GM12878 (cell line): ENCODE measurements at regions not wholly inside any gene's neighbourhood (a gene's known extent, or its start where the extent isn't known, plus 50 kb on each side); places are given as distances from the start of the nearest gene placed in this dataset.

Experiments
- ATAC-seq: fragments of 200-7000 bp; cut with Tn5 transposase; 3 replicates; pipeline ENCODE4 v1.9.1; 2020; ENCODE audit warnings: mild to moderate bottlenecking, moderate library complexity
- BruUV-seq: library from RNA; stranded (reverse); fragments of 400-500 nt; replicated peaks from 2 replicates; lab custom pipeline; 2021; lab: Mats Ljungman, UMichigan
- CTCF ChIA-PET: fragments of 300-600 bp; sonication (Branson Sonifier 250); formaldehyde crosslinking; extraction: SDS; loops from one replicate; lab custom pipeline; 2021; ENCODE audit warnings: inconsistent platforms; lab: Yijun Ruan, JAX
- POLR2A ChIA-PET: fragments of 350-600 bp; formaldehyde crosslinking; extraction: SDS; loops from one replicate; lab custom pipeline; 2021; ENCODE audit warnings: inconsistent platforms; lab: Charles Lee
- RAD21 ChIA-PET: fragments of 300-600 bp; sonication (Branson Sonifier 250); formaldehyde crosslinking; loops from one replicate; lab custom pipeline; 2023; ENCODE audit warnings: antibody characterized with exemption; ENCODE audit not compliant: unreplicated experiment; lab: Charles Lee
- SMC1A ChIA-PET: fragments of 300-600 bp; sonication (Branson Sonifier 250); formaldehyde crosslinking; loops from one replicate; lab custom pipeline; 2023; ENCODE audit not compliant: unreplicated experiment, uncharacterized antibody; lab: Charles Lee
- DNase-seq: peaks from one replicate; pipeline ENCODE4 v3.0.0-alpha.2; 2011; ENCODE audit warnings: low read depth, low spot score
- FAIRE-seq: peaks from 3 replicates; lab custom pipeline; 2011; peaks lifted over from hg19 to GRCh38; lab: Jason Lieb, UNC
- H2AFZ ChIP-seq: 2 replicates; pipeline ENCODE4 v1.6.0; 2011; ENCODE audit warnings: low read depth, low read length, control low read depth; ENCODE audit not compliant: control insufficient read depth
- H3K27ac ChIP-seq: 2 replicates; pipeline ENCODE4 v1.5.1; 2011; ENCODE audit warnings: control low read depth; ENCODE audit not compliant: control insufficient read depth, insufficient read depth
- H3K27me3 ChIP-seq, 2 experiments: replicated peaks in 1 of 2; 2 replicates each; pipeline versions ENCODE4 v1.6.0 to v1.6.1; 2011; ENCODE audit warnings: low read length in 1 of 2; ENCODE audit not compliant: control insufficient read depth in 2 of 2, insufficient read depth in 2 of 2
- H3K36me3 ChIP-seq, 2 experiments: 2 replicates each; pipeline ENCODE4 v1.5.1; 2011; ENCODE audit warnings: low read length in 1 of 2; ENCODE audit not compliant: control insufficient read depth in 2 of 2, insufficient read depth in 2 of 2
- H3K4me1 ChIP-seq: 2 replicates; pipeline ENCODE4 v1.6.1; 2011; ENCODE audit warnings: mild to moderate bottlenecking, low read length, moderate library complexity, mixed read lengths; ENCODE audit not compliant: control insufficient read depth, insufficient read depth
- H3K4me2 ChIP-seq: 2 replicates; pipeline ENCODE4 v1.6.0; 2011; ENCODE audit warnings: control low read depth; ENCODE audit not compliant: control insufficient read depth, insufficient read depth
- H3K4me3 ChIP-seq: fragments of 200-600 bp; sonication (generic); 2 replicates; pipeline ENCODE4 v1.5.1; 2016
- H3K79me2 ChIP-seq: 2 replicates; pipeline ENCODE4 v1.6.0; 2011; ENCODE audit warnings: low read length; ENCODE audit not compliant: control insufficient read depth, insufficient read depth
- H3K9ac ChIP-seq: 2 replicates; pipeline ENCODE4 v1.8.0; 2011; ENCODE audit warnings: low read length, control low read depth, mixed read lengths; ENCODE audit not compliant: control insufficient read depth, insufficient read depth
- H3K9me3 ChIP-seq: replicated peaks from 3 replicates; pipeline ENCODE4 v1.5.1; 2011; ENCODE audit warnings: mild to moderate bottlenecking, low read length; ENCODE audit not compliant: control insufficient read depth, insufficient read depth
- H4K20me1 ChIP-seq: 2 replicates; pipeline ENCODE4 v1.6.0; 2011; ENCODE audit not compliant: control insufficient read depth, insufficient read depth
- FOXK2 ChIP-seq: fragments of 450-650 bp; IDR thresholded peaks from 2 replicates; pipeline ENCODE4 v1.6.1; 2017; ENCODE audit warnings: mild to moderate bottlenecking, moderate library complexity
- GABPA ChIP-seq: IDR thresholded peaks from 2 replicates; pipeline ENCODE4 v1.6.1; 2014; ENCODE audit warnings: antibody characterized with exemption, low read depth, mild to moderate bottlenecking, inconsistent platforms
- GATAD2B ChIP-seq: fragments of 450-650 bp; conservative IDR thresholded peaks from 2 replicates; pipeline ENCODE4 v1.6.1; 2017; ENCODE audit warnings: low read depth, mild to moderate bottlenecking, moderate library complexity
- NFYB ChIP-seq: IDR thresholded peaks from 2 replicates; pipeline ENCODE4 v1.6.1; 2011; ENCODE audit warnings: low read depth, mild to moderate bottlenecking, low read length, improper control_type of control experiment, moderate library complexity; ENCODE audit not compliant: insufficient read depth
- PAX8 ChIP-seq: fragments of 450-650 bp; IDR thresholded peaks from 2 replicates; pipeline ENCODE4 v1.6.1; 2017; ENCODE audit warnings: mild to moderate bottlenecking, moderate library complexity
- RUNX3 ChIP-seq: IDR thresholded peaks from 2 replicates; pipeline ENCODE4 v1.6.1; 2012; ENCODE audit warnings: low read length, inconsistent platforms
- SMC3 ChIP-seq: IDR thresholded peaks from 2 replicates; pipeline ENCODE4 v1.6.1; 2011; ENCODE audit warnings: low read length, improper control_type of control experiment, borderline replicate concordance
- STAT3 ChIP-seq: IDR thresholded peaks from 2 replicates; pipeline ENCODE4 v1.6.1; 2011; ENCODE audit warnings: low read depth, low read length, improper control_type of control experiment
- WGBS: methylation state at CpG from one replicate; pipeline ENCODE4 v1.1.6; 2016; ENCODE audit warnings: low lambda C conversion rate; ENCODE audit not compliant: insufficient replicate concordance, insufficient coverage; ENCODE audit errors: missing lambda C conversion rate; 5-methylcytosine and 5-hydroxymethylcytosine counted together
- in situ Hi-C: fragments of 300-500 bp; cut with MboI; formaldehyde crosslinking; loops from 9 replicates; pipeline ENCODE4 v1.14.3; 2018; ENCODE audit warnings: mixed read lengths
- intact Hi-C: fragments of 100-400 bp; cut with micrococcal nuclease; formaldehyde crosslinking; loops from one replicate; pipeline ENCODE4 v1.14.2; 2022; ENCODE audit not compliant: unreplicated experiment
- TF ChIP-seq, protein P1 (sequence below): fragments of 450-650 bp; IDR thresholded peaks from 2 replicates; pipeline ENCODE4 v1.6.1; 2016; ENCODE audit warnings: mild to moderate bottlenecking, moderate library complexity, borderline replicate concordance
- TF ChIP-seq, protein P2 (sequence below): fragments of 450-650 bp; IDR thresholded peaks from 2 replicates; pipeline ENCODE4 v1.6.1; 2018; ENCODE audit warnings: mild to moderate bottlenecking, low read depth, moderate library complexity; ENCODE audit not compliant: partially characterized antibody
- TF ChIP-seq, protein P3 (sequence below): fragments of 450-650 bp; IDR thresholded peaks from 2 replicates; pipeline ENCODE4 v1.6.1; 2017; ENCODE audit warnings: mild to moderate bottlenecking
- TF ChIP-seq, protein P4 (sequence below): fragments of 450-650 bp; IDR thresholded peaks from 2 replicates; pipeline ENCODE4 v1.6.1; 2017; ENCODE audit warnings: borderline replicate concordance
- TF ChIP-seq, protein P5 (sequence below): fragments of 450-650 bp; IDR thresholded peaks from 2 replicates; pipeline ENCODE4 v1.6.1; 2014; ENCODE audit warnings: mild to moderate bottlenecking

DNA sequence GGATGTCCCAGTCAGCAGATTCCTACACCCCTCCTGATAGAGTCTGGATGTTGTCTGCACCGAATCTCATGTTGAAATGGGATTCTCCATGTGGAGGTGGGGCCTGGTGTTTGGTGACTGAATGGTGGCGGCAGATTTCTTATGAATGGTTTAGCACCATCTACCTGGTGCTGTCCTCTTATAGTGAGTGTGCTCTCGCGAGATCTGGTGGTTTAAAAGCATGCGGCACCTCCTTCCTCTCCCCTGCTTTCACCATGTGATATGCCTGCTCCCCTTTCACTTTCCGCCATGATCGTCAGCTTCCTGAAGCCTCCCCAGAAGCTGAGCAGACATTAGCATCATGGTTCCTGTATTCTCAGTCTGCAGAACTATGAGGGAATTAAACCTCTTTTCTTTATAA lies 135.2 kb upstream of the SLC6A11 start:
- ChIA-PET POLR2A (no interaction called here), CTCF (no interaction called here), RAD21 (no interaction called here), SMC1A (interaction anchor here (0.6 kb wide), 1 partner anchor 215 kb away, joined by 3 read pairs; no protein-coding TSS in a partner anchor)
- ATAC-seq (no peak), FAIRE-seq (no peak), DNase-seq (no peak)
- intact Hi-C loops (no loop called here), in situ Hi-C loops (no loop called here)
- no TSS peak for BruUV-seq
- H3K9me3 ChIP-seq: no peaks in the 10 kb centered on the region
- peaks cover 0 to 1% of the 10 kb centered on the region in 2 experiments; a peak in 2 of 4 replicates for H3K27me3 ChIP-seq
- 56% methylated on average over 7 of the region's 7 CpGs for WGBS
- H3K79me2 ChIP-seq: no peaks in the 10 kb centered on the region
- no peaks in the 10 kb centered on the region for H4K20me1 ChIP-seq
- H3K9ac ChIP-seq: no peak overlapping the region
- H3K36me3 ChIP-seq: no peaks in the 10 kb centered on the region
- H3K4me3 ChIP-seq: no peak overlapping the region
- no peak overlapping the region for H3K4me2 ChIP-seq
- no peaks in the 10 kb centered on the region for H3K4me1 ChIP-seq
- no peak overlapping the region for H2AFZ ChIP-seq
- H3K27ac ChIP-seq: no peak overlapping the region
- TF ChIP-seq, protein P1, sequence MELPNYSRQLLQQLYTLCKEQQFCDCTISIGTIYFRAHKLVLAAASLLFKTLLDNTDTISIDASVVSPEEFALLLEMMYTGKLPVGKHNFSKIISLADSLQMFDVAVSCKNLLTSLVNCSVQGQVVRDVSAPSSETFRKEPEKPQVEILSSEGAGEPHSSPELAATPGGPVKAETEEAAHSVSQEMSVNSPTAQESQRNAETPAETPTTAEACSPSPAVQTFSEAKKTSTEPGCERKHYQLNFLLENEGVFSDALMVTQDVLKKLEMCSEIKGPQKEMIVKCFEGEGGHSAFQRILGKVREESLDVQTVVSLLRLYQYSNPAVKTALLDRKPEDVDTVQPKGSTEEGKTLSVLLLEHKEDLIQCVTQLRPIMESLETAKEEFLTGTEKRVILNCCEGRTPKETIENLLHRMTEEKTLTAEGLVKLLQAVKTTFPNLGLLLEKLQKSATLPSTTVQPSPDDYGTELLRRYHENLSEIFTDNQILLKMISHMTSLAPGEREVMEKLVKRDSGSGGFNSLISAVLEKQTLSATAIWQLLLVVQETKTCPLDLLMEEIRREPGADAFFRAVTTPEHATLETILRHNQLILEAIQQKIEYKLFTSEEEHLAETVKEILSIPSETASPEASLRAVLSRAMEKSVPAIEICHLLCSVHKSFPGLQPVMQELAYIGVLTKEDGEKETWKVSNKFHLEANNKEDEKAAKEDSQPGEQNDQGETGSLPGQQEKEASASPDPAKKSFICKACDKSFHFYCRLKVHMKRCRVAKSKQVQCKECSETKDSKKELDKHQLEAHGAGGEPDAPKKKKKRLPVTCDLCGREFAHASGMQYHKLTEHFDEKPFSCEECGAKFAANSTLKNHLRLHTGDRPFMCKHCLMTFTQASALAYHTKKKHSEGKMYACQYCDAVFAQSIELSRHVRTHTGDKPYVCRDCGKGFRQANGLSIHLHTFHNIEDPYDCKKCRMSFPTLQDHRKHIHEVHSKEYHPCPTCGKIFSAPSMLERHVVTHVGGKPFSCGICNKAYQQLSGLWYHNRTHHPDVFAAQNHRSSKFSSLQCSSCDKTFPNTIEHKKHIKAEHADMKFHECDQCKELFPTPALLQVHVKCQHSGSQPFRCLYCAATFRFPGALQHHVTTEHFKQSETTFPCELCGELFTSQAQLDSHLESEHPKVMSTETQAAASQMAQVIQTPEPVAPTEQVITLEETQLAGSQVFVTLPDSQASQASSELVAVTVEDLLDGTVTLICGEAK: no peak
- TF ChIP-seq GABPA: no peak
- no peak for TF ChIP-seq FOXK2
- TF ChIP-seq STAT3: no peak
- TF ChIP-seq RUNX3: no peak
- TF ChIP-seq NFYB: no peak
- no peak for TF ChIP-seq SMC3
- TF ChIP-seq, protein P2, sequence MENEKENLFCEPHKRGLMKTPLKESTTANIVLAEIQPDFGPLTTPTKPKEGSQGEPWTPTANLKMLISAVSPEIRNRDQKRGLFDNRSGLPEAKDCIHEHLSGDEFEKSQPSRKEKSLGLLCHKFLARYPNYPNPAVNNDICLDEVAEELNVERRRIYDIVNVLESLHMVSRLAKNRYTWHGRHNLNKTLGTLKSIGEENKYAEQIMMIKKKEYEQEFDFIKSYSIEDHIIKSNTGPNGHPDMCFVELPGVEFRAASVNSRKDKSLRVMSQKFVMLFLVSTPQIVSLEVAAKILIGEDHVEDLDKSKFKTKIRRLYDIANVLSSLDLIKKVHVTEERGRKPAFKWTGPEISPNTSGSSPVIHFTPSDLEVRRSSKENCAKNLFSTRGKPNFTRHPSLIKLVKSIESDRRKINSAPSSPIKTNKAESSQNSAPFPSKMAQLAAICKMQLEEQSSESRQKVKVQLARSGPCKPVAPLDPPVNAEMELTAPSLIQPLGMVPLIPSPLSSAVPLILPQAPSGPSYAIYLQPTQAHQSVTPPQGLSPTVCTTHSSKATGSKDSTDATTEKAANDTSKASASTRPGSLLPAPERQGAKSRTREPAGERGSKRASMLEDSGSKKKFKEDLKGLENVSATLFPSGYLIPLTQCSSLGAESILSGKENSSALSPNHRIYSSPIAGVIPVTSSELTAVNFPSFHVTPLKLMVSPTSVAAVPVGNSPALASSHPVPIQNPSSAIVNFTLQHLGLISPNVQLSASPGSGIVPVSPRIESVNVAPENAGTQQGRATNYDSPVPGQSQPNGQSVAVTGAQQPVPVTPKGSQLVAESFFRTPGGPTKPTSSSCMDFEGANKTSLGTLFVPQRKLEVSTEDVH: no peak
- TF ChIP-seq, protein P3, sequence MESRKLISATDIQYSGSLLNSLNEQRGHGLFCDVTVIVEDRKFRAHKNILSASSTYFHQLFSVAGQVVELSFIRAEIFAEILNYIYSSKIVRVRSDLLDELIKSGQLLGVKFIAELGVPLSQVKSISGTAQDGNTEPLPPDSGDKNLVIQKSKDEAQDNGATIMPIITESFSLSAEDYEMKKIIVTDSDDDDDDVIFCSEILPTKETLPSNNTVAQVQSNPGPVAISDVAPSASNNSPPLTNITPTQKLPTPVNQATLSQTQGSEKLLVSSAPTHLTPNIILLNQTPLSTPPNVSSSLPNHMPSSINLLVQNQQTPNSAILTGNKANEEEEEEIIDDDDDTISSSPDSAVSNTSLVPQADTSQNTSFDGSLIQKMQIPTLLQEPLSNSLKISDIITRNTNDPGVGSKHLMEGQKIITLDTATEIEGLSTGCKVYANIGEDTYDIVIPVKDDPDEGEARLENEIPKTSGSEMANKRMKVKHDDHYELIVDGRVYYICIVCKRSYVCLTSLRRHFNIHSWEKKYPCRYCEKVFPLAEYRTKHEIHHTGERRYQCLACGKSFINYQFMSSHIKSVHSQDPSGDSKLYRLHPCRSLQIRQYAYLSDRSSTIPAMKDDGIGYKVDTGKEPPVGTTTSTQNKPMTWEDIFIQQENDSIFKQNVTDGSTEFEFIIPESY: no peak
- TF ChIP-seq PAX8: no peak
- TF ChIP-seq, protein P4, sequence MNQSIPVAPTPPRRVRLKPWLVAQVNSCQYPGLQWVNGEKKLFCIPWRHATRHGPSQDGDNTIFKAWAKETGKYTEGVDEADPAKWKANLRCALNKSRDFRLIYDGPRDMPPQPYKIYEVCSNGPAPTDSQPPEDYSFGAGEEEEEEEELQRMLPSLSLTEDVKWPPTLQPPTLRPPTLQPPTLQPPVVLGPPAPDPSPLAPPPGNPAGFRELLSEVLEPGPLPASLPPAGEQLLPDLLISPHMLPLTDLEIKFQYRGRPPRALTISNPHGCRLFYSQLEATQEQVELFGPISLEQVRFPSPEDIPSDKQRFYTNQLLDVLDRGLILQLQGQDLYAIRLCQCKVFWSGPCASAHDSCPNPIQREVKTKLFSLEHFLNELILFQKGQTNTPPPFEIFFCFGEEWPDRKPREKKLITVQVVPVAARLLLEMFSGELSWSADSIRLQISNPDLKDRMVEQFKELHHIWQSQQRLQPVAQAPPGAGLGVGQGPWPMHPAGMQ: no peak
- TF ChIP-seq, protein P5, sequence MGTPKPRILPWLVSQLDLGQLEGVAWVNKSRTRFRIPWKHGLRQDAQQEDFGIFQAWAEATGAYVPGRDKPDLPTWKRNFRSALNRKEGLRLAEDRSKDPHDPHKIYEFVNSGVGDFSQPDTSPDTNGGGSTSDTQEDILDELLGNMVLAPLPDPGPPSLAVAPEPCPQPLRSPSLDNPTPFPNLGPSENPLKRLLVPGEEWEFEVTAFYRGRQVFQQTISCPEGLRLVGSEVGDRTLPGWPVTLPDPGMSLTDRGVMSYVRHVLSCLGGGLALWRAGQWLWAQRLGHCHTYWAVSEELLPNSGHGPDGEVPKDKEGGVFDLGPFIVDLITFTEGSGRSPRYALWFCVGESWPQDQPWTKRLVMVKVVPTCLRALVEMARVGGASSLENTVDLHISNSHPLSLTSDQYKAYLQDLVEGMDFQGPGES: no peak
- TF ChIP-seq GATAD2B: no peak
